HepG2 (cell line): ENCODE measurements at regions not wholly inside any gene's neighbourhood (a gene's known extent, or its start where the extent isn't known, plus 50 kb on each side); places are given as distances from the start of the nearest gene placed in this dataset.

Experiments used
- ATAC-seq: fragments of 200-7000 bp; cut with Tn5 transposase; 3 replicates; pipeline ENCODE4 v1.9.1; 2020; ENCODE audit warnings: mild to moderate bottlenecking, moderate library complexity
- BruUV-seq: library from RNA; stranded (reverse); fragments of 400-500 nt; replicated peaks from 2 replicates; lab custom pipeline; 2021; lab: Mats Ljungman, UMichigan
- CTCF ChIA-PET: fragments of 300-600 bp; formaldehyde crosslinking; extraction: SDS; loops from one replicate; lab custom pipeline; 2021; ENCODE audit warnings: low total read pairs, inconsistent platforms, low intra/inter-chr PET ratio; lab: Yijun Ruan, JAX
- POLR2A ChIA-PET: fragments of 350-600 bp; sonication (Branson Sonifier 250); formaldehyde crosslinking; loops from one replicate; lab custom pipeline; 2020; ENCODE audit warnings: antibody characterized with exemption, inconsistent platforms; lab: Yijun Ruan, JAX
- DNase-seq: peaks from one replicate; pipeline ENCODE4 v3.0.0-alpha.2; 2015; ENCODE audit warnings: low spot score
- FAIRE-seq: peaks from 3 replicates; lab custom pipeline; 2011; peaks lifted over from hg19 to GRCh38; lab: Jason Lieb, UNC
- H2AFZ ChIP-seq: one replicate; pipeline ENCODE4 v1.6.1; 2011; ENCODE audit warnings: low read length, inconsistent platforms
- H3K27ac ChIP-seq: fragments of 300-600 bp; 3 replicates; pipeline ENCODE4 v1.8.0; 2011; ENCODE audit warnings: mixed run types, mild to moderate bottlenecking, mixed read lengths, low read length, inconsistent platforms; ENCODE audit not compliant: insufficient read depth; ENCODE audit errors: extremely low read length
- H3K27me3 ChIP-seq, 2 experiments: fragments of 200-600 bp in 1 of 2; 2 replicates in 1 of 2; 3 replicates in 1 of 2; pipeline versions ENCODE4 v1.6.0 to v1.8.0; 2011; ENCODE audit warnings: low read length in 2 of 2, mild to moderate bottlenecking in 2 of 2, moderate library complexity in 2 of 2, inconsistent platforms in 1 of 2; ENCODE audit not compliant: insufficient read depth in 2 of 2, control insufficient read depth in 1 of 2
- H3K36me3 ChIP-seq, 2 experiments: fragments of 200-600 bp in 1 of 2; replicated peaks in 1 of 2; 2 replicates in 1 of 2; 3 replicates in 1 of 2; pipeline versions ENCODE4 v1.5.1 to v1.8.0; 2011; ENCODE audit warnings: low read length in 2 of 2, inconsistent platforms in 1 of 2; ENCODE audit not compliant: insufficient read depth in 2 of 2, control insufficient read depth in 1 of 2
- H3K4me1 ChIP-seq: 2 replicates; pipeline ENCODE4 v1.5.1; 2012; ENCODE audit warnings: low read length, inconsistent platforms; ENCODE audit not compliant: insufficient read depth
- H3K4me2 ChIP-seq: 2 replicates; pipeline ENCODE4 v1.6.0; 2011; ENCODE audit warnings: low read depth, low read length, inconsistent platforms
- H3K4me3 ChIP-seq, 3 experiments: fragments of 200-600 bp in 1 of 3; sonication (generic), shearing (Covaris generic) in 1 of 3; replicated peaks in 1 of 3; 2 replicates each; pipeline ENCODE4 v1.5.1; 2011 to 2016; ENCODE audit warnings: low read length in 3 of 3, inconsistent platforms in 2 of 3, low read depth in 2 of 3, mild to moderate bottlenecking in 2 of 3, control low read depth in 1 of 3, mixed read lengths in 1 of 3; ENCODE audit not compliant: insufficient read depth in 1 of 3
- H3K79me2 ChIP-seq: one replicate; pipeline ENCODE4 v1.6.1; 2011; ENCODE audit warnings: low read length, inconsistent platforms; ENCODE audit not compliant: insufficient read depth
- H3K9ac ChIP-seq: 2 replicates; pipeline ENCODE4 v1.6.0; 2011; ENCODE audit warnings: mild to moderate bottlenecking, low read depth, low read length, inconsistent platforms; ENCODE audit not compliant: insufficient read depth
- H3K9me3 ChIP-seq: 2 replicates; pipeline ENCODE4 v1.5.1; 2012; ENCODE audit warnings: mild to moderate bottlenecking, low read length
- H4K20me1 ChIP-seq: 2 replicates; pipeline ENCODE4 v1.6.0; 2011; ENCODE audit warnings: inconsistent platforms, mild to moderate bottlenecking, low read length, moderate library complexity; ENCODE audit not compliant: insufficient read depth
- CCDC6 ChIP-seq: sonication (generic); formaldehyde crosslinking; IDR thresholded peaks from 2 replicates; pipeline ENCODE4 v1.8.1; 2022; ENCODE audit warnings: mild to moderate bottlenecking, missing genetic modification reagents, moderate library complexity
- DNMT1 ChIP-seq: sonication (generic); formaldehyde crosslinking; IDR thresholded peaks from 2 replicates; pipeline ENCODE4 v1.5.1; 2020; ENCODE audit warnings: mild to moderate bottlenecking, missing genetic modification reagents
- IKZF4 ChIP-seq: sonication (generic); formaldehyde crosslinking; IDR thresholded peaks from 2 replicates; pipeline ENCODE4 v1.5.1; 2020; ENCODE audit warnings: borderline replicate concordance, mild to moderate bottlenecking, low read depth, missing genetic modification reagents; ENCODE audit errors: not compliant biosample characterization
- MXI1 ChIP-seq: IDR thresholded peaks from 3 replicates; pipeline ENCODE4 v1.6.1; 2012; ENCODE audit warnings: low read depth, low read length, inconsistent platforms, borderline replicate concordance
- NFIB ChIP-seq: sonication (generic); formaldehyde crosslinking; IDR thresholded peaks from 2 replicates; pipeline ENCODE4 v1.9.0; 2021; ENCODE audit warnings: missing genetic modification reagents, mild to moderate bottlenecking, borderline replicate concordance
- SATB2 ChIP-seq: sonication (generic); formaldehyde crosslinking; IDR thresholded peaks from 2 replicates; pipeline ENCODE4 v1.5.0; 2020; ENCODE audit warnings: missing genetic modification reagents
- SP140L ChIP-seq: sonication (generic); formaldehyde crosslinking; IDR thresholded peaks from 2 replicates; pipeline ENCODE4 v1.4.0; 2020; ENCODE audit warnings: missing genetic modification reagents, borderline replicate concordance
- ZNF143 ChIP-seq: sonication (generic); formaldehyde crosslinking; IDR thresholded peaks from 2 replicates; pipeline ENCODE4 v1.4.0; 2020; ENCODE audit warnings: missing genetic modification reagents
- ZNF7 ChIP-seq: IDR thresholded peaks from 2 replicates; pipeline ENCODE4 v1.6.1; 2016; ENCODE audit warnings: missing biosample characterization, missing genetic modification reagents
- ZNF720 ChIP-seq: sonication (generic); formaldehyde crosslinking; IDR thresholded peaks from 2 replicates; pipeline ENCODE4 v1.4.0; 2020; ENCODE audit warnings: missing genetic modification reagents
- ZNF792 ChIP-seq: IDR thresholded peaks from 2 replicates; pipeline ENCODE4 v1.6.1; 2016
- WGBS: methylation state at CpG from one replicate; pipeline ENCODE4 v1.1.6; 2017; ENCODE audit warnings: low lambda C conversion rate; 5-methylcytosine and 5-hydroxymethylcytosine counted together
- in situ Hi-C: cut with HindIII; loops from 2 replicates; pipeline ENCODE4 v1.10.0; 2017; ENCODE audit warnings: low pct_unique_long_range_greater_than_20kb; ENCODE audit not compliant: extremely low pct_ligation_motif_present
- intact Hi-C: fragments of 100-400 bp; cut with micrococcal nuclease; formaldehyde crosslinking; loops from one replicate; pipeline ENCODE4 v1.10.0; 2022; ENCODE audit not compliant: unreplicated experiment
- TF ChIP-seq, protein P1 (sequence below): sonication (generic); formaldehyde crosslinking; IDR thresholded peaks from 2 replicates; pipeline ENCODE4 v1.5.1; 2020; ENCODE audit warnings: mild to moderate bottlenecking, missing genetic modification reagents, borderline replicate concordance
- TF ChIP-seq, protein P2 (sequence below): sonication (generic); formaldehyde crosslinking; conservative IDR thresholded peaks from 2 replicates; pipeline ENCODE4 v1.8.0; 2022; ENCODE audit warnings: low read depth, missing genetic modification reagents
- TF ChIP-seq, protein P3 (sequence below): sonication (generic); formaldehyde crosslinking; IDR thresholded peaks from 2 replicates; pipeline ENCODE4 v1.5.1; 2020; ENCODE audit warnings: mild to moderate bottlenecking, missing genetic modification reagents
- TF ChIP-seq, protein P4 (sequence below): sonication (generic); formaldehyde crosslinking; IDR thresholded peaks from 2 replicates; pipeline ENCODE4 v1.8.1; 2023; ENCODE audit warnings: mild to moderate bottlenecking, inconsistent platforms, moderate library complexity, missing genetic modification reagents, borderline replicate concordance

DNA sequence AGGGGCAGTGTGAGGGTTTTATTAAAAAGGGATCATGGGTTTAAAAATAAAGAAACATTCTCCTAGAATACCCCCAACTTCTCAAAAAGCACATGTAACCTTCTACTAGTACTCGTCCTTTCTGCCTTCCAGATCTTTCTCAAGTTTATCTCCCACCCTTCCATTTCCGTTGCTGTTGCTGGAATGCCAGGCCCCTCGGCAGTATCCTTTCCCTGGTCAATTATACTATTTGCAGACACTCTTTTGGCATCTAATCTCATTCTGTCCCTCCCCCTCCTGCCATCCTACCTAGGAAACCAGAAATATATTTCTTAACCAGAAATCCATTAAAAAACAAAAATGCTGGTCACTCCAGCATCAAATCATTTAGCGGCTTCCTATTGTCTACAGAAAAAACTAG lies 198.2 kb upstream of the ATP2B1 start:
- BruUV-seq, result no TSS peak
- no peak for TF ChIP-seq IKZF4 (CRISPR knock-in tag)
- TF ChIP-seq, protein P1, sequence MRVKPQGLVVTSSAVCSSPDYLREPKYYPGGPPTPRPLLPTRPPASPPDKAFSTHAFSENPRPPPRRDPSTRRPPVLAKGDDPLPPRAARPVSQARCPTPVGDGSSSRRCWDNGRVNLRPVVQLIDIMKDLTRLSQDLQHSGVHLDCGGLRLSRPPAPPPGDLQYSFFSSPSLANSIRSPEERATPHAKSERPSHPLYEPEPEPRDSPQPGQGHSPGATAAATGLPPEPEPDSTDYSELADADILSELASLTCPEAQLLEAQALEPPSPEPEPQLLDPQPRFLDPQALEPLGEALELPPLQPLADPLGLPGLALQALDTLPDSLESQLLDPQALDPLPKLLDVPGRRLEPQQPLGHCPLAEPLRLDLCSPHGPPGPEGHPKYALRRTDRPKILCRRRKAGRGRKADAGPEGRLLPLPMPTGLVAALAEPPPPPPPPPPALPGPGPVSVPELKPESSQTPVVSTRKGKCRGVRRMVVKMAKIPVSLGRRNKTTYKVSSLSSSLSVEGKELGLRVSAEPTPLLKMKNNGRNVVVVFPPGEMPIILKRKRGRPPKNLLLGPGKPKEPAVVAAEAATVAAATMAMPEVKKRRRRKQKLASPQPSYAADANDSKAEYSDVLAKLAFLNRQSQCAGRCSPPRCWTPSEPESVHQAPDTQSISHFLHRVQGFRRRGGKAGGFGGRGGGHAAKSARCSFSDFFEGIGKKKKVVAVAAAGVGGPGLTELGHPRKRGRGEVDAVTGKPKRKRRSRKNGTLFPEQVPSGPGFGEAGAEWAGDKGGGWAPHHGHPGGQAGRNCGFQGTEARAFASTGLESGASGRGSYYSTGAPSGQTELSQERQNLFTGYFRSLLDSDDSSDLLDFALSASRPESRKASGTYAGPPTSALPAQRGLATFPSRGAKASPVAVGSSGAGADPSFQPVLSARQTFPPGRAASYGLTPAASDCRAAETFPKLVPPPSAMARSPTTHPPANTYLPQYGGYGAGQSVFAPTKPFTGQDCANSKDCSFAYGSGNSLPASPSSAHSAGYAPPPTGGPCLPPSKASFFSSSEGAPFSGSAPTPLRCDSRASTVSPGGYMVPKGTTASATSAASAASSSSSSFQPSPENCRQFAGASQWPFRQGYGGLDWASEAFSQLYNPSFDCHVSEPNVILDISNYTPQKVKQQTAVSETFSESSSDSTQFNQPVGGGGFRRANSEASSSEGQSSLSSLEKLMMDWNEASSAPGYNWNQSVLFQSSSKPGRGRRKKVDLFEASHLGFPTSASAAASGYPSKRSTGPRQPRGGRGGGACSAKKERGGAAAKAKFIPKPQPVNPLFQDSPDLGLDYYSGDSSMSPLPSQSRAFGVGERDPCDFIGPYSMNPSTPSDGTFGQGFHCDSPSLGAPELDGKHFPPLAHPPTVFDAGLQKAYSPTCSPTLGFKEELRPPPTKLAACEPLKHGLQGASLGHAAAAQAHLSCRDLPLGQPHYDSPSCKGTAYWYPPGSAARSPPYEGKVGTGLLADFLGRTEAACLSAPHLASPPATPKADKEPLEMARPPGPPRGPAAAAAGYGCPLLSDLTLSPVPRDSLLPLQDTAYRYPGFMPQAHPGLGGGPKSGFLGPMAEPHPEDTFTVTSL (CRISPR knock-in tag), result no peak
- TF ChIP-seq MXI1, result no peak
- no peak for TF ChIP-seq ZNF7
- TF ChIP-seq ZNF143 (CRISPR knock-in tag), result no peak
- TF ChIP-seq, protein P2, sequence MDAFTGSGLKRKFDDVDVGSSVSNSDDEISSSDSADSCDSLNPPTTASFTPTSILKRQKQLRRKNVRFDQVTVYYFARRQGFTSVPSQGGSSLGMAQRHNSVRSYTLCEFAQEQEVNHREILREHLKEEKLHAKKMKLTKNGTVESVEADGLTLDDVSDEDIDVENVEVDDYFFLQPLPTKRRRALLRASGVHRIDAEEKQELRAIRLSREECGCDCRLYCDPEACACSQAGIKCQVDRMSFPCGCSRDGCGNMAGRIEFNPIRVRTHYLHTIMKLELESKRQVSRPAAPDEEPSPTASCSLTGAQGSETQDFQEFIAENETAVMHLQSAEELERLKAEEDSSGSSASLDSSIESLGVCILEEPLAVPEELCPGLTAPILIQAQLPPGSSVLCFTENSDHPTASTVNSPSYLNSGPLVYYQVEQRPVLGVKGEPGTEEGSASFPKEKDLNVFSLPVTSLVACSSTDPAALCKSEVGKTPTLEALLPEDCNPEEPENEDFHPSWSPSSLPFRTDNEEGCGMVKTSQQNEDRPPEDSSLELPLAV (CRISPR knock-in tag), result no peak
- no peak for TF ChIP-seq ZNF792
- TF ChIP-seq, protein P3, sequence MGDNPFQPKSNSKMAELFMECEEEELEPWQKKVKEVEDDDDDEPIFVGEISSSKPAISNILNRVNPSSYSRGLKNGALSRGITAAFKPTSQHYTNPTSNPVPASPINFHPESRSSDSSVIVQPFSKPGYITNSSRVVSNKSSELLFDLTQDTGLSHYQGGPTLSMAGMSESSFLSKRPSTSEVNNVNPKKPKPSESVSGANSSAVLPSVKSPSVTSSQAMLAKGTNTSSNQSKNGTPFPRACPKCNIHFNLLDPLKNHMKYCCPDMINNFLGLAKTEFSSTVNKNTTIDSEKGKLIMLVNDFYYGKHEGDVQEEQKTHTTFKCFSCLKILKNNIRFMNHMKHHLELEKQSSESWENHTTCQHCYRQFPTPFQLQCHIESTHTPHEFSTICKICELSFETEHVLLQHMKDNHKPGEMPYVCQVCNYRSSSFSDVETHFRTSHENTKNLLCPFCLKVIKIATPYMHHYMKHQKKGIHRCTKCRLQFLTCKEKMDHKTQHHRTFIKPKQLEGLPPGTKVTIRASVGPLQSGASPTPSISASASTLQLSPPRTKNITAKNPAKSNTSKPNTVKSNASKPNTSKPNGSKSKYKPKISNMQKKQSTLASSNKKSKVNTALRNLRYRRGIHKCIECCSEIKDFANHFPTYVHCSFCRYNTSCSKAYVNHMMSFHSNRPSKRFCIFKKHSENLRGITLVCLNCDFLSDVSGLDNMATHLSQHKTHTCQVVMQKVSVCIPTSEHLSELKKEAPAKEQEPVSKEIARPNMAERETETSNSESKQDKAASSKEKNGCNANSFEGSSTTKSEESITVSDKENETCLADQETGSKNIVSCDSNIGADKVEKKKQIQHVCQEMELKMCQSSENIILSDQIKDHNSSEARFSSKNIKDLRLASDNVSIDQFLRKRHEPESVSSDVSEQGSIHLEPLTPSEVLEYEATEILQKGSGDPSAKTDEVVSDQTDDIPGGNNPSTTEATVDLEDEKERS (CRISPR knock-in tag), result no peak
- no peak for TF ChIP-seq SP140L
- TF ChIP-seq ZNF720 (CRISPR knock-in tag), result no peak
- TF ChIP-seq, protein P4, sequence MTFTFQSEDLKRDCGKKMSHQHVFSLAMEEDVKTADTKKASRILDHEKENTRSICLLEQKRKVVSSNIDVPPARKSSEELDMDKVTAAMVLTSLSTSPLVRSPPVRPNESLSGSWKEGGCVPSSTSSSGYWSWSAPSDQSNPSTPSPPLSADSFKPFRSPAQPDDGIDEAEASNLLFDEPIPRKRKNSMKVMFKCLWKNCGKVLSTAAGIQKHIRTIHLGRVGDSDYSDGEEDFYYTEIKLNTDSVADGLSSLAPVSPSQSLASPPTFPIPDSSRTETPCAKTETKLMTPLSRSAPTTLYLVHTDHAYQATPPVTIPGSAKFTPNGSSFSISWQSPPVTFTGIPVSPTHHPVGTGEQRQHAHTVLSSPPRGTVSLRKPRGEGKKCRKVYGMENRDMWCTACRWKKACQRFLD (CRISPR knock-in tag), result no peak
- TF ChIP-seq CCDC6 (CRISPR knock-in tag), result no peak
- TF ChIP-seq DNMT1 (CRISPR knock-in tag), result no peak
- TF ChIP-seq SATB2 (CRISPR knock-in tag), result no peak
- TF ChIP-seq NFIB, result no peak

More for the DNA sequence above, 198.2 kb upstream of the ATP2B1 start:
- Histone ChIP-seq H3K9ac (no peak overlapping the region), H4K20me1 (no peaks in the 10 kb centered on the region), H3K4me2 (no peak overlapping the region), H3K36me3 (no peaks in the 10 kb centered on the region), H3K4me3 (no peak overlapping the region), H2AFZ (no peak overlapping the region), H3K4me1 (no peaks in the 10 kb centered on the region), H3K9me3 (no peaks in the 10 kb centered on the region), H3K27me3 (no peaks in the 10 kb centered on the region), H3K27ac (no peak overlapping the region), H3K79me2 (no peaks in the 10 kb centered on the region)
- intact Hi-C loops, result no loop called here
- FAIRE-seq (no peak), ATAC-seq (no peak), DNase-seq (no peak)
- in situ Hi-C loops, result no loop called here
- POLR2A ChIA-PET, result no interaction called here
- WGBS, result 27% methylated on average over 4 of the region's 4 CpGs
- CTCF ChIA-PET, result no interaction called here
